Cardiac fibroblast (primary cell): ENCODE measurements at regions not wholly inside any gene's neighbourhood (a gene's known extent, or its start where the extent isn't known, plus 50 kb on each side); places are given as distances from the start of the nearest gene placed in this dataset.
"Not testable (repeated sequence)": the region's sequence is repeated elsewhere in the genome, so short reads cannot be mapped to it uniquely, and the experiment has no call there.

Experiments
- DNase-seq, 2 donors: peaks; one replicate each; pipeline versions ENCODE4 v3.0.0 to v3.0.0-alpha.2; 2010; ENCODE audit warnings: low read depth in 2 of 2
- H3K4me3 ChIP-seq, 2 donors: replicated peaks in 1 of 2; 1 replicate in 1 of 2; 2 replicates in 1 of 2; pipeline ENCODE4 v1.5.1; 2011; ENCODE audit warnings: low read depth in 2 of 2, low read length in 2 of 2, mild to moderate bottlenecking in 2 of 2, moderate library complexity in 1 of 2

- not testable (repeated sequence) for H3K4me3 ChIP-seq
Observed at GRCh38 chr1:85520826-85521820, 56.2 kb upstream of the DDAH1 start.

GRCh38 chr1:85522458-85522857 is 57.5 kb upstream of the DDAH1 start:
- not testable (repeated sequence) for H3K4me3 ChIP-seq, DNase-seq

More at GRCh38 chr1:85520826-85521820, 56.2 kb upstream of the DDAH1 start:
- DNase-seq = peak; percentile 60 to 84

GRCh38 chr1:85523061-85523460 is 57.5 kb upstream of the CCN1 start:
- not testable (repeated sequence) for DNase-seq

GRCh38 chr1:85524281-85524886 is 56.2 kb upstream of the CCN1 start:
- peak; percentile 69 to 91 for DNase-seq
- not testable (repeated sequence) for H3K4me3 ChIP-seq

More at GRCh38 chr1:85523061-85523460, 57.5 kb upstream of the CCN1 start:
- H3K4me3 ChIP-seq = not testable (repeated sequence)

GRCh38 chr1:85525591-85525991 is 55.0 kb upstream of the CCN1 start:
- DNase-seq = peak; percentile 70 to 71
- not testable (repeated sequence) for H3K4me3 ChIP-seq

- H3K4me3 ChIP-seq = not testable (repeated sequence)
- peak in 1 of 2 donors; percentile 37 for DNase-seq
Observed at GRCh38 chr1:85526216-85526615, 54.3 kb upstream of the CCN1 start.

DNA sequence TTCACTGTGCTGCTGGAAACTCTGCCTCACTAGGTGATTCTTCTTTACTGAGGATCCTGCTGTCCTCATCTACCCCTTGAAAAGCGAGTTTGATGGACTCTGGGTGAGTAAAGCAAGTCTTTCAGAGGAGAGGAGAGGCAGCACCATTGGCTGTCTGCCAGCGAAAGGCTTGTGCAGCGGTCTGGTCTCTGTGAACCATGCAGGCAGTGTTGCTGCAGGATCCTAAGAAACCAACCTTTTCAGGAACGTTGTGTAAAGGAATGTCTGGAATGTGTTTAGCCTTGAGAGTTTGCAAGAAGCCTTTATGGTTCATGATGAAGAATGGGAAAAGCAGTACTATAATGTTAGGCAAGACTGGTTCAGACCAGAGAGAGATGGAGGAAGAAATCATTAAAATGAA is 53.4 kb upstream of the CCN1 start:
- DNase-seq = peak; percentile 91 to 92
- not testable (repeated sequence) for H3K4me3 ChIP-seq
